ENCODE measurements at regions not wholly inside any gene's neighbourhood (a gene's known extent, or its start where the extent isn't known, plus 50 kb on each side); places are given as distances from the start of the nearest gene placed in this dataset.

GRCh38 chr22:49574205-49574880 is 253.3 kb downstream of the BRD1 start:
- H3K9me3 ChIP-seq, result peaks cover 0 to 5% (median 0%) of the 10 kb centered on the region in 12 donors
- WGBS, 4 donors, result 76 to 87% (median 79%) methylated on average over 25 to 30 of the region's 30 CpGs
- DNase-seq, result no peak
- intact Hi-C loops (cut with DNase I), result no loop called here
- peaks cover 0 to 6% (median 0%) of the 10 kb centered on the region in 12 donors for H3K4me1 ChIP-seq
- TF ChIP-seq, protein P1, sequence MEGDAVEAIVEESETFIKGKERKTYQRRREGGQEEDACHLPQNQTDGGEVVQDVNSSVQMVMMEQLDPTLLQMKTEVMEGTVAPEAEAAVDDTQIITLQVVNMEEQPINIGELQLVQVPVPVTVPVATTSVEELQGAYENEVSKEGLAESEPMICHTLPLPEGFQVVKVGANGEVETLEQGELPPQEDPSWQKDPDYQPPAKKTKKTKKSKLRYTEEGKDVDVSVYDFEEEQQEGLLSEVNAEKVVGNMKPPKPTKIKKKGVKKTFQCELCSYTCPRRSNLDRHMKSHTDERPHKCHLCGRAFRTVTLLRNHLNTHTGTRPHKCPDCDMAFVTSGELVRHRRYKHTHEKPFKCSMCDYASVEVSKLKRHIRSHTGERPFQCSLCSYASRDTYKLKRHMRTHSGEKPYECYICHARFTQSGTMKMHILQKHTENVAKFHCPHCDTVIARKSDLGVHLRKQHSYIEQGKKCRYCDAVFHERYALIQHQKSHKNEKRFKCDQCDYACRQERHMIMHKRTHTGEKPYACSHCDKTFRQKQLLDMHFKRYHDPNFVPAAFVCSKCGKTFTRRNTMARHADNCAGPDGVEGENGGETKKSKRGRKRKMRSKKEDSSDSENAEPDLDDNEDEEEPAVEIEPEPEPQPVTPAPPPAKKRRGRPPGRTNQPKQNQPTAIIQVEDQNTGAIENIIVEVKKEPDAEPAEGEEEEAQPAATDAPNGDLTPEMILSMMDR (IDR thresholded peaks at IDR 0.05), result no peak
- TF ChIP-seq POLR2A (IDR thresholded peaks at IDR 0.05), result no peak
- no peaks in the 10 kb centered on the region for H3K36me3 ChIP-seq
- H3K27ac ChIP-seq, result peak overlapping the region in 8 of 12 donors; percentile 54 to 91 (median 68)
- H3K27me3 ChIP-seq, result no peaks in the 10 kb centered on the region
- peak overlapping the region in 2 of 12 donors; percentile 28 to 31 for H3K4me3 ChIP-seq
- ATAC-seq, result no peak

GRCh38 chr22:49573109-49573765 is 254.4 kb downstream of the BRD1 start:
- TF ChIP-seq, protein P1 (IDR thresholded peaks at IDR 0.05), result no peak
- no peak for TF ChIP-seq POLR2A (IDR thresholded peaks at IDR 0.05)
- Histone ChIP-seq H3K9me3 (no peaks in the 10 kb centered on the region), H3K27me3 (no peaks in the 10 kb centered on the region), H3K4me3 (no peak overlapping the region), H3K36me3 (no peaks in the 10 kb centered on the region), H3K27ac (no peak overlapping the region), H3K4me1 (peaks cover 0 to 6% (median 0%) of the 10 kb centered on the region in 12 donors)
- ATAC-seq, result no peak
- 91 to 97% (median 93%) methylated on average over 10 to 11 of the region's 11 CpGs for WGBS, 4 donors
- DNase-seq, result peak in 1 of 5 donors; percentile 14
- intact Hi-C loops (cut with DNase I), result no loop called here

DNA sequence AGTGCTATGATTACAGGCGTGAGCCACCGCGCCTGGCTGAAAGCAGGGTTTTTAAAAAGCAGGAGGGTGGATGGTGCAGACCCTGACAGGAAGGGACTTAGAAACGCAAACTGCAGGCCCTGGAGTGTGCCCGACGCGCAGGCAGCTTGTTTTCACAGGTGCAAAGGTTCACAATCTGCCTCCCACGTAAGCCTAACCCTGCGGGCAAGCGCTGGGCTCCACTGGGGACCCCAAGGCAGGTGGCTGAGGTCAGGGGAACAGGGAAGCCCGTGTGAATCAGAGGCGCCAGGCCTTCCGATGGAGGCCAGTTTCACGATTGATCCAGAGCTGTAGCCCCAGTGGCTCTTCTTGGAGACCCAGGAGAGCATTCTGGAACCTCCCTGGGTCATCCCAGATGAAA is 256.3 kb downstream of the BRD1 start:
- TF ChIP-seq POLR2A (IDR thresholded peaks at IDR 0.05), result no peak
- TF ChIP-seq, protein P1 (IDR thresholded peaks at IDR 0.05), result no peak
- Histone ChIP-seq H3K27ac (no peak overlapping the region), H3K36me3 (no peaks in the 10 kb centered on the region), H3K27me3 (no peaks in the 10 kb centered on the region), H3K4me3 (no peak overlapping the region), H3K9me3 (no peaks in the 10 kb centered on the region), H3K4me1 (peaks cover 0 to 6% (median 0%) of the 10 kb centered on the region in 12 donors)
- DNase-seq (no peak), ATAC-seq (no peak)
- intact Hi-C loops (cut with DNase I), result no loop called here
- 91 to 93% (median 93%) methylated on average over 10 to 14 of the region's 14 CpGs for WGBS, 4 donors

GRCh38 chr22:49570032-49570848 is 257.4 kb downstream of the BRD1 start:
- intact Hi-C loops (cut with DNase I), result no loop called here
- Histone ChIP-seq H3K36me3 (no peaks in the 10 kb centered on the region), H3K27ac (no peak overlapping the region), H3K9me3 (no peaks in the 10 kb centered on the region), H3K4me1 (peaks cover 0 to 6% (median 0%) of the 10 kb centered on the region in 12 donors), H3K4me3 (no peak overlapping the region), H3K27me3 (no peaks in the 10 kb centered on the region)
- no peak for TF ChIP-seq POLR2A (IDR thresholded peaks at IDR 0.05)
- TF ChIP-seq, protein P1 (IDR thresholded peaks at IDR 0.05), result no peak
- WGBS, 4 donors, result 79 to 83% (median 81%) methylated on average over 14 to 20 of the region's 20 CpGs
- no peak for ATAC-seq
- DNase-seq, result peak in 2 of 5 donors; percentile 11 to 25

All from heart left ventricle (tissue), 16 donors.